Erythroblast (primary cell): ENCODE measurements at regions not wholly inside any gene's neighbourhood (a gene's known extent, or its start where the extent isn't known, plus 50 kb on each side); places are given as distances from the start of the nearest gene placed in this dataset.

Experiments
- GATA1 ChIP-seq: IDR thresholded peaks from 2 replicates; pipeline ENCODE4 v1.6.1; 2011; ENCODE audit warnings: low read depth, mild to moderate bottlenecking, control low read depth, low read length, moderate library complexity
- POLR2A ChIP-seq: IDR thresholded peaks from 2 replicates; pipeline ENCODE4 v1.6.1; 2011; ENCODE audit warnings: mild to moderate bottlenecking, low read length

- no peak for TF ChIP-seq POLR2A
- no peak for TF ChIP-seq GATA1
These were observed 825.2 kb downstream of the METTL4 start for GRCh38 chr18:1746131-1746530.
